K562 (cell line): ENCODE measurements at regions not wholly inside any gene's neighbourhood (a gene's known extent, or its start where the extent isn't known, plus 50 kb on each side); places are given as distances from the start of the nearest gene placed in this dataset.

ENCODE experiments used
- ATAC-seq: fragments of 200-7000 bp; cut with Tn5 transposase; 3 replicates; pipeline ENCODE4 v1.9.1; 2020; ENCODE audit warnings: moderate library complexity
- BruUV-seq: library from RNA; stranded (reverse); fragments of 400-500 nt; replicated peaks from 2 replicates; lab custom pipeline; 2021; lab: Mats Ljungman, UMichigan
- CTCF ChIA-PET: fragments of 300-600 bp; formaldehyde crosslinking; extraction: SDS; loops from one replicate; lab custom pipeline; 2021; ENCODE audit warnings: low intra/inter-chr PET ratio; lab: Yijun Ruan, JAX
- POLR2A ChIA-PET: fragments of 300-600, 350-650 bp; sonication (Branson Sonifier 250); formaldehyde crosslinking; extraction: SDS; loops from one replicate; lab custom pipeline; 2021; ENCODE audit warnings: antibody characterized with exemption, inconsistent platforms; lab: Yijun Ruan, JAX
- DNase-seq, 4 experiments: peaks; one replicate each; pipeline versions ENCODE4 v3.0.0 to v3.0.0-alpha.2; 2011 to 2018; ENCODE audit warnings: low spot score in 3 of 4, mixed read lengths in 3 of 4; ENCODE audit errors: extremely low read depth in 1 of 4
- FAIRE-seq: peaks from 2 replicates; lab custom pipeline; 2011; peaks lifted over from hg19 to GRCh38; lab: Jason Lieb, UNC
- H2AFZ ChIP-seq: 2 replicates; pipeline ENCODE4 v1.6.0; 2011; ENCODE audit warnings: low read depth, low read length, control low read depth, inconsistent platforms
- H3K27ac ChIP-seq: fragments of 200-600 bp; 3 replicates; pipeline ENCODE4 v1.8.0; 2011; ENCODE audit warnings: low read depth, mild to moderate bottlenecking, control low read depth, inconsistent platforms, low read length, moderate library complexity, mixed read lengths; ENCODE audit errors: extremely low read depth
- H3K27me3 ChIP-seq, 2 experiments: fragments of 300-600 bp in 1 of 2; 2 replicates in 1 of 2; 3 replicates in 1 of 2; pipeline versions ENCODE4 v1.6.0 to v1.8.0; 2011; ENCODE audit warnings: inconsistent platforms in 2 of 2, low read length in 2 of 2, mild to moderate bottlenecking in 1 of 2, mixed read lengths in 1 of 2, moderate library complexity in 1 of 2; ENCODE audit not compliant: control insufficient read depth in 2 of 2, insufficient read depth in 2 of 2
- H3K36me3 ChIP-seq: fragments of 300-600 bp; 3 replicates; pipeline ENCODE4 v1.8.0; 2011; ENCODE audit warnings: mild to moderate bottlenecking, low read length, inconsistent platforms; ENCODE audit not compliant: control insufficient read depth, insufficient read depth
- H3K4me1 ChIP-seq, 2 experiments: fragments of 200-600 bp in 1 of 2; replicated peaks in 1 of 2; 2 replicates in 1 of 2; 3 replicates in 1 of 2; pipeline versions ENCODE4 v1.5.1 to v1.8.0; 2011; ENCODE audit warnings: inconsistent platforms in 2 of 2, low read length in 2 of 2, mild to moderate bottlenecking in 1 of 2, mixed read lengths in 1 of 2, moderate library complexity in 1 of 2; ENCODE audit not compliant: control insufficient read depth in 2 of 2, insufficient read depth in 2 of 2
- H3K4me2 ChIP-seq: 2 replicates; pipeline ENCODE4 v1.6.1; 2011; ENCODE audit warnings: low read length, control low read depth, inconsistent platforms, mixed read lengths; ENCODE audit not compliant: insufficient read depth
- H3K4me3 ChIP-seq: fragments of 200-600 bp; sonication (generic), shearing (Covaris generic); 2 replicates; pipeline ENCODE4 v1.5.1; 2016; ENCODE audit warnings: control low read depth, inconsistent platforms
- H3K79me2 ChIP-seq: fragments of 200-600 bp; 3 replicates; pipeline ENCODE4 v1.8.0; 2011; ENCODE audit warnings: low read length, inconsistent platforms; ENCODE audit not compliant: control insufficient read depth, insufficient read depth
- H3K9ac ChIP-seq, 2 experiments: 2 replicates each; pipeline versions ENCODE4 v1.6.0 to v1.6.1; 2011; ENCODE audit warnings: low read depth in 2 of 2, low read length in 2 of 2, control low read depth in 1 of 2, inconsistent platforms in 1 of 2, mild to moderate bottlenecking in 1 of 2, mixed read lengths in 1 of 2; ENCODE audit not compliant: insufficient read depth in 1 of 2
- H3K9me1 ChIP-seq: one replicate; pipeline ENCODE4 v1.6.0; 2011; ENCODE audit warnings: inconsistent platforms, mild to moderate bottlenecking, low read length, moderate library complexity; ENCODE audit not compliant: control insufficient read depth, insufficient read depth
- H3K9me3 ChIP-seq: replicated peaks from 2 replicates; pipeline ENCODE4 v1.5.1; 2011; ENCODE audit warnings: low read depth, low read length, inconsistent platforms; ENCODE audit not compliant: control insufficient read depth, insufficient read depth
- H4K20me1 ChIP-seq: replicated peaks from 2 replicates; pipeline ENCODE4 v1.6.1; 2011; ENCODE audit warnings: low read length, inconsistent platforms, mixed read lengths; ENCODE audit not compliant: control insufficient read depth, insufficient read depth
- ATF2 ChIP-seq: sonication (generic); formaldehyde crosslinking; IDR thresholded peaks from 2 replicates; pipeline ENCODE4 v1.8.1; 2022; ENCODE audit warnings: missing genetic modification reagents
- CBX2 ChIP-seq: fragments of 200-600 bp; sonication (generic); IDR thresholded peaks from one replicate; pipeline ENCODE4 v1.6.1; 2012; ENCODE audit warnings: mild to moderate bottlenecking, low read length, inconsistent platforms; ENCODE audit not compliant: insufficient read depth, poor library complexity, severe bottlenecking
- EHMT2 ChIP-seq: fragments of 450-650 bp; IDR thresholded peaks from 2 replicates; pipeline ENCODE4 v1.6.1; 2018; ENCODE audit warnings: antibody characterized with exemption
- KLF1 ChIP-seq: fragments of 450-650 bp; IDR thresholded peaks from 2 replicates; pipeline ENCODE4 v1.6.1; 2016; ENCODE audit warnings: missing genetic modification characterization, missing compliant biosample characterization
- NCOA6 ChIP-seq: fragments of 450-650 bp; IDR thresholded peaks from 2 replicates; pipeline ENCODE4 v1.6.1; 2017; ENCODE audit warnings: mild to moderate bottlenecking
- NR2C2 ChIP-seq, 2 experiments: fragments of 200-800 bp in 1 of 2; sonication (Bioruptor generic) in 1 of 2; sonication (generic) in 1 of 2; formaldehyde crosslinking in 1 of 2; IDR thresholded peaks; 2 replicates each; pipeline versions ENCODE4 v1.6.1 to v1.8.0; 2016 to 2022; ENCODE audit warnings: mild to moderate bottlenecking in 1 of 2, missing compliant biosample characterization in 1 of 2, missing genetic modification characterization in 1 of 2, missing genetic modification reagents in 1 of 2
- RAD21 ChIP-seq, 2 experiments: fragments of 250-450 bp in 1 of 2; fragments of 450-650 bp in 1 of 2; sonication (Bioruptor Pico) in 1 of 2; formaldehyde crosslinking in 1 of 2; IDR thresholded peaks in 1 of 2; conservative IDR thresholded peaks in 1 of 2; 2 replicates each; pipeline versions ENCODE4 v1.4.0 to v1.8.0; 2020 to 2022; ENCODE audit warnings: mild to moderate bottlenecking in 2 of 2, moderate library complexity in 1 of 2
- TCF7L2 ChIP-seq: fragments of 150-350 bp; IDR thresholded peaks from 2 replicates; pipeline ENCODE4 v1.6.1; 2016; ENCODE audit warnings: low read depth, mild to moderate bottlenecking, low read length, moderate library complexity
- ZFP91 ChIP-seq: sonication (generic); formaldehyde crosslinking; IDR thresholded peaks from 2 replicates; pipeline ENCODE4 v1.8.0; 2022; ENCODE audit warnings: mild to moderate bottlenecking, missing genetic modification reagents
- ZFX ChIP-seq: sonication (generic); formaldehyde crosslinking; IDR thresholded peaks from 2 replicates; pipeline ENCODE4 v1.8.0; 2022; ENCODE audit warnings: mild to moderate bottlenecking, missing genetic modification reagents, moderate library complexity
- ZNF347 ChIP-seq: fragments of 450-650 bp; formaldehyde crosslinking; IDR thresholded peaks from 2 replicates; pipeline ENCODE4 v1.4.0; 2020; ENCODE audit warnings: low read depth, mild to moderate bottlenecking, moderate library complexity
- ZNF583 ChIP-seq: fragments of 250-450 bp; sonication (Bioruptor Pico); IDR thresholded peaks from 2 replicates; pipeline ENCODE4 v1.4.0; 2020
- ZNF785 ChIP-seq: fragments of 250-450 bp; sonication (Bioruptor Pico); IDR thresholded peaks from 2 replicates; pipeline ENCODE4 v1.4.0; 2020; ENCODE audit warnings: mild to moderate bottlenecking
- WGBS: fragments of 100-300 bp; shearing (Covaris generic); methylation state at CpG from one replicate; pipeline ENCODE4 v1.1.6; 2016; ENCODE audit warnings: low coverage, mixed read lengths; ENCODE audit not compliant: insufficient coverage; ENCODE audit errors: missing lambda C conversion rate; 5-methylcytosine and 5-hydroxymethylcytosine counted together
- in situ Hi-C: fragments of 300-500 bp; cut with MboI; formaldehyde crosslinking; loops from 4 replicates; pipeline ENCODE4 v1.15.0; 2018; ENCODE audit warnings: inconsistent platforms, mixed read lengths
- intact Hi-C: fragments of 100-400 bp; cut with micrococcal nuclease; formaldehyde crosslinking; loops from 2 replicates; pipeline ENCODE4 v1.14.2; 2022
- TF ChIP-seq, protein P1 (sequence below): fragments of 450-650 bp; formaldehyde crosslinking; IDR thresholded peaks from 2 replicates; pipeline ENCODE4 v1.4.0; 2020; ENCODE audit warnings: mild to moderate bottlenecking

DNA sequence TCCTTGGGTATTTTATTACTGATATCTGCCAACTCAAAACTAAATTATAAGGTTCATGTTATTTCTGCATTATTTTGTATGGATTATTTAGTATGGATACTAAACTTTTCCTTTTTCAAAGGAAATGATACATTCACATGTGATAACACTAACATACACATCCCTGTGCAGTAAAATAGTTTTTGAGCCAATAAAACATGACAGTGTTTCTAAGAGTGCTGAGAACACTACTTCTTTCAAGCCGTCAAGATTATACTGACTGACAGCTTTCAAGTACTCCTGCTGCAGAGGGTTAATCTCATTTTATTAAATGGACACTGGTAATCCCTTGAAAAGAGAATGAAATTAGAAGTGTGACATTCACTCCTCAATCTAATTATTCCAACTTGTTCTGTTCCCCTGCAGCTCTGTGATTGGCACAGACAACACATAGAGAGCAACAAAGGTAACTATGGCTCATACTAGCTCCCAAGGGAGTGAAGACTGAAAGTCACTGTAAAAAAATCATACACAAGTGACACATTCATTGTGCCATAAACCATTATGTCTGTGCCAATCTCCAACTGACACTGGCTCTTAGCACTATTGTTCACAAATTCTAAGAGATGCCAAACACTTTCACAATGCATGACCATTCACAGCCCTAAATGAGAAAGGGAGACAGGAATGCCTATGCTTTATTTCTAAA, 468.6 kb downstream of the SHQ1 start (continued):
- TF ChIP-seq NR2C2 (CRISPR knock-in tag; IDR thresholded peaks at IDR 0.05) = no peak
- no peak for TF ChIP-seq NR2C2 (tag; IDR thresholded peaks at IDR 0.05)
- no peak for TF ChIP-seq EHMT2
- TF ChIP-seq ZNF583 (CRISPR knock-in tag) = no peak
- TF ChIP-seq ZNF785 (CRISPR knock-in tag) = no peak

GRCh38 chr3:72378287-72378686, 470.0 kb downstream of the SHQ1 start:
- no peaks in the 10 kb centered on the region for H3K9me1 ChIP-seq
- H2AFZ ChIP-seq = no peak overlapping the region
- peaks cover 49% of the 10 kb centered on the region for H3K36me3 ChIP-seq
- FAIRE-seq (no peak), ATAC-seq (no peak), DNase-seq (no peak)
- H3K27ac ChIP-seq = no peak overlapping the region
- no peak overlapping the region for H3K4me2 ChIP-seq
- CTCF ChIA-PET = no interaction called here
- no peak overlapping the region for H3K4me3 ChIP-seq
- intact Hi-C loops (no loop called here), in situ Hi-C loops (no loop called here)
- H3K9me3 ChIP-seq = no peaks in the 10 kb centered on the region
- H3K9ac ChIP-seq = peak overlapping the region in 1 of 2 experiments; percentile 43; a peak in 1 of 4 replicates
- POLR2A ChIA-PET = interaction anchor here (0.6 kb wide), 1 partner anchor 377 kb away, joined by 5 read pairs; no protein-coding TSS in a partner anchor
- H3K27me3 ChIP-seq = no peaks in the 10 kb centered on the region
- WGBS = 85% methylated on average over 8 of the region's 10 CpGs
- peaks cover 54% of the 10 kb centered on the region for H3K79me2 ChIP-seq
- BruUV-seq = TSS peak; percentile 18
- peaks cover 0 to 17% of the 10 kb centered on the region in 2 experiments; a peak in 3 of 5 replicates for H3K4me1 ChIP-seq
- H4K20me1 ChIP-seq = peaks cover 29% of the 10 kb centered on the region
- TF ChIP-seq, protein P1, sequence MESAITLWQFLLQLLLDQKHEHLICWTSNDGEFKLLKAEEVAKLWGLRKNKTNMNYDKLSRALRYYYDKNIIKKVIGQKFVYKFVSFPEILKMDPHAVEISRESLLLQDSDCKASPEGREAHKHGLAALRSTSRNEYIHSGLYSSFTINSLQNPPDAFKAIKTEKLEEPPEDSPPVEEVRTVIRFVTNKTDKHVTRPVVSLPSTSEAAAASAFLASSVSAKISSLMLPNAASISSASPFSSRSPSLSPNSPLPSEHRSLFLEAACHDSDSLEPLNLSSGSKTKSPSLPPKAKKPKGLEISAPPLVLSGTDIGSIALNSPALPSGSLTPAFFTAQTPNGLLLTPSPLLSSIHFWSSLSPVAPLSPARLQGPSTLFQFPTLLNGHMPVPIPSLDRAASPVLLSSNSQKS = no peak
- TF ChIP-seq CBX2 = no peak
- no peak for TF ChIP-seq ATF2 (CRISPR knock-in tag)
- TF ChIP-seq NCOA6 = no peak
- TF ChIP-seq TCF7L2 = no peak
- TF ChIP-seq KLF1 = no peak
- TF ChIP-seq ZNF347 (CRISPR knock-in tag) = no peak
- no peak for TF ChIP-seq RAD21 (CRISPR knock-in tag; conservative IDR thresholded peaks at IDR 0.05 in 1 of 2, IDR thresholded peaks at IDR 0.05 in 1 of 2)
- no peak for TF ChIP-seq ZFX
- no peak for TF ChIP-seq ZFP91 (CRISPR knock-in tag)
